Hepatocyte (in vitro differentiated cells): ENCODE measurements at regions not wholly inside any gene's neighbourhood (a gene's known extent, or its start where the extent isn't known, plus 50 kb on each side); places are given as distances from the start of the nearest gene placed in this dataset.

Experiments used
- CTCF ChIP-seq: fragments of 200-600 bp; sonication (generic); IDR thresholded peaks from 2 replicates; pipeline ENCODE4 v1.5.1; 2016; ENCODE audit warnings: antibody characterized with exemption, mild to moderate bottlenecking; ENCODE audit not compliant: poor library complexity
- EZH2 ChIP-seq: fragments of 200-600 bp; sonication (generic); IDR thresholded peaks from 2 replicates; pipeline ENCODE4 v1.6.1; 2016; ENCODE audit warnings: antibody characterized with exemption, mild to moderate bottlenecking, borderline replicate concordance

GRCh38 chr1:225711236-225711937 is 58.5 kb upstream of the ENAH start:
- TF ChIP-seq CTCF (no peak), EZH2 (no peak)
